ENCODE measurements at regions not wholly inside any gene's neighbourhood (a gene's known extent, or its start where the extent isn't known, plus 50 kb on each side); places are given as distances from the start of the nearest gene placed in this dataset.

DNA sequence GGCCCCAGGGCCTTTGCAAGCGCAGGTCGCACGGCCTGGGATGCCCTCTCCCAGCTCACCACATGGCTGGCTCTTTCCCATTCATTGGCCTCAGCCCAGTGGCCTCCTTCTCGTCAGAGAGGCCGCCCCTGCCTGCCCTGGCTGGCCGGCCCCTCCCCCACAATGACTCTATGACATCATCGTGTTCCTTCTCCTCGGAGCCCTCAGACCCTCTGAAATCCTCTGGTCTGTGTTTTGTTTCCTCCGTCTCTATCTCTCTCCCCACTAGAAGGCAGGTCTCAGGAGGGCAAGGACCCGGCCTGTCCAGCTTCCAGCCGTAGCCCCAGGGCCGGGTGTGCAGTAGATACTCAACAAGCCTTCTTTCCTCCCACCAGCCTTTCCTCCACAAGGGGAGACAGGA, 164.8 kb upstream of the FOXF1 start:
- no peak for DNase-seq
- Histone ChIP-seq H3K9me3 (no peaks in the 10 kb centered on the region), H3K27ac (no peak overlapping the region), H3K4me3 (no peak overlapping the region), H3K27me3 (no peaks in the 10 kb centered on the region), H3K4me1 (no peaks in the 10 kb centered on the region), H3K36me3 (ENCODE audit: low read depth, missing control alignments) (no peaks in the 10 kb centered on the region)
- 53 to 55% methylated on average over 10 to 11 of the region's 12 CpGs for WGBS, 2 donors
- intact Hi-C loops (cut with DNase I; ENCODE audit: low total_unique reads) = no loop called here
- TF ChIP-seq, protein P1, sequence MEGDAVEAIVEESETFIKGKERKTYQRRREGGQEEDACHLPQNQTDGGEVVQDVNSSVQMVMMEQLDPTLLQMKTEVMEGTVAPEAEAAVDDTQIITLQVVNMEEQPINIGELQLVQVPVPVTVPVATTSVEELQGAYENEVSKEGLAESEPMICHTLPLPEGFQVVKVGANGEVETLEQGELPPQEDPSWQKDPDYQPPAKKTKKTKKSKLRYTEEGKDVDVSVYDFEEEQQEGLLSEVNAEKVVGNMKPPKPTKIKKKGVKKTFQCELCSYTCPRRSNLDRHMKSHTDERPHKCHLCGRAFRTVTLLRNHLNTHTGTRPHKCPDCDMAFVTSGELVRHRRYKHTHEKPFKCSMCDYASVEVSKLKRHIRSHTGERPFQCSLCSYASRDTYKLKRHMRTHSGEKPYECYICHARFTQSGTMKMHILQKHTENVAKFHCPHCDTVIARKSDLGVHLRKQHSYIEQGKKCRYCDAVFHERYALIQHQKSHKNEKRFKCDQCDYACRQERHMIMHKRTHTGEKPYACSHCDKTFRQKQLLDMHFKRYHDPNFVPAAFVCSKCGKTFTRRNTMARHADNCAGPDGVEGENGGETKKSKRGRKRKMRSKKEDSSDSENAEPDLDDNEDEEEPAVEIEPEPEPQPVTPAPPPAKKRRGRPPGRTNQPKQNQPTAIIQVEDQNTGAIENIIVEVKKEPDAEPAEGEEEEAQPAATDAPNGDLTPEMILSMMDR (IDR thresholded peaks at IDR 0.05) = no peak
- TF ChIP-seq POLR2A (IDR thresholded peaks at IDR 0.05) = no peak

DNA sequence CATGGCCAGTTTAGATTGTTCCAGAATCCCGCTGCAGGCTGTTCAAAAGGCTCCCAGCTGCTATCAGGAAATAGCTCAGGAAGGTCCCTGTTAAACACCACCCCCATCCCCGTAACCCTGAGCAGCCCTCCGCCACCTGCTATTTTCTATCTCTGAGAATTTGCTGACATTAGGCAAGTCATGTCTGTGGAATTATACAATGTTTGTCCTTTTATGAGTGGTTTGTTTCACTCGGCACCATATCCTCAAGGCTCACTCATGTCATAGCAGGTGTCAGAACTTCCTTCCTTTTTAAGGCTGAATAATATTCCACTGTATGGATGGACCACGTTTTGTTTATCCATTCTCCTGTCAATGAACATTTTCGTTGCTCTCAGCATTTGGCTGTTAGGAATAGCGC, 164.3 kb upstream of the FOXF1 start:
- no peak for DNase-seq
- Histone ChIP-seq H3K4me1 (no peaks in the 10 kb centered on the region), H3K27ac (no peak overlapping the region), H3K4me3 (no peak overlapping the region), H3K27me3 (no peaks in the 10 kb centered on the region), H3K36me3 (ENCODE audit: low read depth, missing control alignments) (no peaks in the 10 kb centered on the region), H3K9me3 (no peaks in the 10 kb centered on the region)
- TF ChIP-seq, protein P1 (IDR thresholded peaks at IDR 0.05) = no peak
- TF ChIP-seq POLR2A (IDR thresholded peaks at IDR 0.05) = no peak
- WGBS, 2 donors = 83 to 87% methylated on average over 7 of the region's 7 CpGs
- intact Hi-C loops (cut with DNase I; ENCODE audit: low total_unique reads) = no loop called here

DNA sequence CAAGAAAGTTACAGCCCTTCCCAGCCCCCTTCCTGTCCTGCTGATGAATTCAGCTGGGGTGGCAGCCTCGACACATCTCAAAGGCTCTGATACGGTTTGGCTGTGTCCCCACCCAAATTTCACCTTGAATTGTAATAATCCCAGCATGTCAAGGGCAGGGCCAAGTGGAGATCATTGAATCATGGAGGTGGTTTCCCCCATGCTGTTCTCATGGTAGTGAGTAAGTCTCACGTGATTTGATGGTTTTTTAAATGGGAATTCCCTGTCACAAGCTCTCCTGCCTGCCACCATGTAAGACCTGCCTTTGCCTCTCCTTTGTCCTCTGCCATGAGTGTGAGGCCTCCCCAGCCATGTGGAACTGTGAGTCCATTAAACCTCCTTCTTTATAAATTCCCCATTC, 163.2 kb upstream of the FOXF1 start:
- H3K9me3 ChIP-seq = no peaks in the 10 kb centered on the region
- H3K27ac ChIP-seq = no peak overlapping the region
- no peak for DNase-seq
- no peak for TF ChIP-seq POLR2A (IDR thresholded peaks at IDR 0.05)
- TF ChIP-seq, protein P1 (IDR thresholded peaks at IDR 0.05) = no peak
- WGBS, 2 donors = 75 to 83% methylated on average over 3 of the region's 3 CpGs
- intact Hi-C loops (cut with DNase I; ENCODE audit: low total_unique reads) = no loop called here
- H3K4me3 ChIP-seq = no peak overlapping the region
- H3K36me3 ChIP-seq (ENCODE audit: low read depth, missing control alignments) = no peaks in the 10 kb centered on the region
- no peaks in the 10 kb centered on the region for H3K4me1 ChIP-seq
- H3K27me3 ChIP-seq = no peaks in the 10 kb centered on the region

DNA sequence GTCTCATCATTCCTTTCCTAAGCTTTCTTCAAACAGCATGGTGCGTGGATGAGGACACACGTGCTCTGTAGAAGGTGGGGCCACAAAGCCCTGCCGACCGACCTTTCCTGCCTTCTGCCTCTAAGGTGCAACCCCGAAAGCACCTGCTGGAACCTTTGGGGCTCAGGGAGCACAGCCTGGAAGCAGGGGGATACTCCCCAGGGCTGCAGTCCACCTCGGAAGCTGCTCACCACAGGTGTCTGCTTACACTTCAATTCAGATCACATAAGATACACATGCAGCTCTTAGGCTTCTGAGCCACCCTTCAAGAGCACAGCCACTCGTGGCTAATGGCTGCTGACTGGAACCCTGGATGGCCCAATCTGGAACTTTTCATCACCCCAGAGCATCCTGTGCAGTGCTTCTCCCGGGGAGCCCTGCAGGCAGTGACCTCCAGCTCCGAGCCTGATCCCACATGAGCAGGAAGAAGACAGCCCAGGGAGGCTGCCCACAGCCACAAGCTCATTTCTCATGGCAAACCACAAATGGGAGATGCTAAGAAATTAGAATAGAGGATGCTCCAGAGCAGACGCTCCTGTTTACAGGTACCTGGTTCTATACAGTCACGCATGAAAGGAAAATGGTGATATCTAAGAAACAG, 162.3 kb upstream of the FOXF1 start:
- no peaks in the 10 kb centered on the region for H3K4me1 ChIP-seq
- no peak overlapping the region for H3K27ac ChIP-seq
- no peaks in the 10 kb centered on the region for H3K36me3 ChIP-seq (ENCODE audit: low read depth, missing control alignments)
- WGBS, 2 donors = 78 to 85% methylated on average over 9 to 11 of the region's 11 CpGs
- no peak overlapping the region for H3K4me3 ChIP-seq
- no peak for DNase-seq
- TF ChIP-seq, protein P1 (IDR thresholded peaks at IDR 0.05) = no peak
- no peak for TF ChIP-seq POLR2A (IDR thresholded peaks at IDR 0.05)
- no peaks in the 10 kb centered on the region for H3K9me3 ChIP-seq
- no peaks in the 10 kb centered on the region for H3K27me3 ChIP-seq
- intact Hi-C loops (cut with DNase I; ENCODE audit: low total_unique reads) = no loop called here

DNA sequence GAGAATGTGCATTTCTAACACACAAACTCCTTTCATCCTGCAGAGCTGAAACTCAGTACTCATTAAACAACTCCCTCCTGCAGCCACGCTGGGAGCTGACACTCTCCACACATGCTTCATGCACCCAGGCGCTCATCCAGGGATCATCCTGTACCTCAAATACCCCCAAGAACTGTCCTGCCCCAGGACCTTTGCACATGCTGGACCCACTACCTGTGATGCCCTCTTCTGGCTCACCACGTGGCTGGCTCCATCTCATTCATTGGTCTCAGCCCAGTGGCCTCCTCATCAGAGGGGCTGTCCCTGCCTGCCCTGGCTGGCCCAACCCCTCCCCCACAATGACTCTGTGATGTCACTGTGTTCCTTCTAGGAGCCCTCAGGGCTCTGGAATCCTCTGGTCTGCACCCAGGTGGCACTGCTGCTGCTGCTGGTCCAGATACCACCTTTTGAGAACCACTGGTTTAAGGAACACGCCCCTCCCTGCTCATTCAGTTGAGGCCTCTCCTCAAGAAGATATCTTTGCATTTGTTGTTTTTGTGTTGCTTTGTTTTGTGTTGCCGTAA, 160.9 kb upstream of the FOXF1 start:
- Histone ChIP-seq H3K27ac (no peak overlapping the region), H3K4me1 (no peaks in the 10 kb centered on the region), H3K27me3 (no peaks in the 10 kb centered on the region), H3K36me3 (ENCODE audit: low read depth, missing control alignments) (no peaks in the 10 kb centered on the region), H3K4me3 (no peak overlapping the region), H3K9me3 (no peaks in the 10 kb centered on the region)
- intact Hi-C loops (cut with DNase I; ENCODE audit: low total_unique reads) = no loop called here
- no peak for DNase-seq
- 74 to 85% methylated on average over 5 of the region's 5 CpGs for WGBS, 2 donors
- TF ChIP-seq, protein P1 (IDR thresholded peaks at IDR 0.05) = no peak
- TF ChIP-seq POLR2A (IDR thresholded peaks at IDR 0.05) = no peak

Measured in testis (tissue), 2 donors.